CD4-positive, alpha-beta T cell (primary cell): ENCODE measurements at regions not wholly inside any gene's neighbourhood (a gene's known extent, or its start where the extent isn't known, plus 50 kb on each side); places are given as distances from the start of the nearest gene placed in this dataset.

ENCODE experiments used
- ATAC-seq: fragments of 200-7000 bp; cut with Tn5 transposase; one replicate; pipeline ENCODE4 v1.10.0; 2022; ENCODE audit warnings: mild to moderate bottlenecking; ENCODE audit not compliant: poor library complexity
- CTCF ChIA-PET: fragments of 350-600 bp; sonication (Branson Sonifier 250); formaldehyde crosslinking; loops from one replicate; lab custom pipeline; 2021; ENCODE audit warnings: antibody characterized with exemption, inconsistent platforms; lab: Charles Lee
- POLR2A ChIA-PET: fragments of 350-600 bp; sonication (Branson Sonifier 250); formaldehyde crosslinking; loops from one replicate; lab custom pipeline; 2021; ENCODE audit warnings: antibody characterized with exemption, inconsistent platforms; lab: Charles Lee
- DNase-seq, 14 experiments: peaks; one replicate each; pipeline ENCODE4 v3.0.0-alpha.2; 2013 to 2020; ENCODE audit warnings: mixed read lengths in 2 of 14
- H3K27ac ChIP-seq, 2 donors: one replicate each; pipeline versions ENCODE4 v1.5.1 to v1.7.0; 2013; ENCODE audit warnings: low read length in 2 of 2, low read depth in 1 of 2, mild to moderate bottlenecking in 1 of 2
- H3K27me3 ChIP-seq, 2 experiments: 1 replicate in 1 of 2; 2 replicates in 1 of 2; pipeline versions ENCODE4 v1.6.1 to v1.7.0; 2013; ENCODE audit warnings: low read length in 2 of 2, control low read depth in 1 of 2, mild to moderate bottlenecking in 1 of 2, moderate library complexity in 1 of 2; ENCODE audit not compliant: insufficient read depth in 2 of 2, control insufficient read depth in 1 of 2
- H3K36me3 ChIP-seq: one replicate; pipeline ENCODE4 v1.6.1; 2013; ENCODE audit warnings: low read length, control low read depth; ENCODE audit not compliant: insufficient read depth
- H3K4me1 ChIP-seq: one replicate; pipeline ENCODE4 v1.6.1; 2013; ENCODE audit warnings: low read length, control low read depth; ENCODE audit not compliant: insufficient read depth
- H3K4me3 ChIP-seq: one replicate; pipeline ENCODE4 v1.5.1; 2013; ENCODE audit warnings: mild to moderate bottlenecking, low read length, moderate library complexity
- H3K9me3 ChIP-seq, 2 experiments: 1 replicate in 1 of 2; 2 replicates in 1 of 2; pipeline versions ENCODE4 v1.6.1 to v1.7.0; 2013; ENCODE audit warnings: low read length in 2 of 2, mild to moderate bottlenecking in 2 of 2, control low read depth in 1 of 2, moderate library complexity in 1 of 2; ENCODE audit not compliant: control insufficient read depth in 1 of 2, insufficient read depth in 1 of 2
- H3K27ac Mint-ChIP-seq: one replicate; pipeline ENCODE4 v1.8.0; 2020; ENCODE audit warnings: mixed read lengths
- H3K27me3 Mint-ChIP-seq: one replicate; pipeline ENCODE4 v1.8.0; 2021; ENCODE audit warnings: mixed read lengths
- H3K36me3 Mint-ChIP-seq: one replicate; pipeline ENCODE4 v1.8.0; 2021; ENCODE audit warnings: low read depth, mixed read lengths
- H3K4me1 Mint-ChIP-seq: one replicate; pipeline ENCODE4 v1.8.0; 2021; ENCODE audit warnings: low read depth, mixed read lengths
- H3K4me3 Mint-ChIP-seq: one replicate; pipeline ENCODE4 v1.8.0; 2020; ENCODE audit warnings: mild to moderate bottlenecking, mixed read lengths
- H3K9me3 Mint-ChIP-seq: one replicate; pipeline ENCODE4 v1.8.0; 2020; ENCODE audit warnings: mixed read lengths
- CTCF ChIP-seq: fragments of 200-600 bp; IDR thresholded peaks from one replicate; pipeline ENCODE4 v1.8.0; 2022; ENCODE audit warnings: antibody characterized with exemption, mild to moderate bottlenecking
- intact Hi-C, 2 experiments: fragments of 100-400 bp; cut with DNase I in 1 of 2; cut with micrococcal nuclease in 1 of 2; formaldehyde crosslinking; loops; one replicate each; pipeline versions ENCODE4 v1.15.1 to v1.9.0; 2023 to 2025; cut with DNase I, micrococcal nuclease

- no peak overlapping the region for H3K4me3 ChIP-seq
- no peak overlapping the region for H3K27ac Mint-ChIP-seq
- no peak for TF ChIP-seq CTCF
- H3K27ac ChIP-seq = no peak overlapping the region
- intact Hi-C loops = no loop called here
- POLR2A ChIA-PET = no interaction called here
- H3K27me3 Mint-ChIP-seq = peaks cover 62% of the 10 kb centered on the region
- no peaks in the 10 kb centered on the region for H3K4me1 Mint-ChIP-seq
- no peak for ATAC-seq
- no peaks in the 10 kb centered on the region for H3K4me1 ChIP-seq
- H3K9me3 Mint-ChIP-seq = no peaks in the 10 kb centered on the region
- no peaks in the 10 kb centered on the region for H3K9me3 ChIP-seq
- CTCF ChIA-PET = no interaction called here
- H3K36me3 ChIP-seq = no peaks in the 10 kb centered on the region
- no peak overlapping the region for H3K4me3 Mint-ChIP-seq
- no peaks in the 10 kb centered on the region for H3K36me3 Mint-ChIP-seq
- no peak for DNase-seq
- H3K27me3 ChIP-seq = peaks cover 0 to 19% of the 10 kb centered on the region in 2 experiments
These were observed 221.1 kb upstream of the PRSS16 start for GRCh38 chr6:27026361-27026760.

GRCh38 chr6:27031302-27031701 lies 216.2 kb upstream of the PRSS16 start:
- peaks cover 14 to 40% of the 10 kb centered on the region in 2 experiments for H3K27me3 ChIP-seq
- no peak overlapping the region for H3K27ac ChIP-seq
- ATAC-seq = no peak
- ChIA-PET CTCF (no interaction called here), POLR2A (no interaction called here)
- H3K36me3 ChIP-seq = no peaks in the 10 kb centered on the region
- no peak for TF ChIP-seq CTCF
- no peak overlapping the region for H3K4me3 ChIP-seq
- H3K4me1 Mint-ChIP-seq = no peaks in the 10 kb centered on the region
- H3K9me3 Mint-ChIP-seq = no peaks in the 10 kb centered on the region
- intact Hi-C loops = no loop called here
- H3K27me3 Mint-ChIP-seq = peaks cover 64% of the 10 kb centered on the region
- H3K9me3 ChIP-seq = no peaks in the 10 kb centered on the region
- no peak overlapping the region for H3K27ac Mint-ChIP-seq
- no peaks in the 10 kb centered on the region for H3K36me3 Mint-ChIP-seq
- no peak for DNase-seq
- no peak overlapping the region for H3K4me3 Mint-ChIP-seq
- no peaks in the 10 kb centered on the region for H3K4me1 ChIP-seq

- no peak for TF ChIP-seq CTCF
- H3K4me1 ChIP-seq = no peaks in the 10 kb centered on the region
- Mint-ChIP-seq H3K4me3 (no peak overlapping the region), H3K27ac (no peak overlapping the region), H3K36me3 (no peaks in the 10 kb centered on the region), H3K4me1 (no peaks in the 10 kb centered on the region), H3K9me3 (no peaks in the 10 kb centered on the region), H3K27me3 (peaks cover 74% of the 10 kb centered on the region)
- no peaks in the 10 kb centered on the region for H3K9me3 ChIP-seq
- ChIA-PET CTCF (no interaction called here), POLR2A (no interaction called here)
- H3K36me3 ChIP-seq = no peaks in the 10 kb centered on the region
- no peak overlapping the region for H3K27ac ChIP-seq
- DNase-seq = no peak
- H3K4me3 ChIP-seq = no peak overlapping the region
- intact Hi-C loops = no loop called here
- no peak for ATAC-seq
- H3K27me3 ChIP-seq = peaks cover 23 to 48% of the 10 kb centered on the region in 2 experiments
These were observed 209.0 kb upstream of the PRSS16 start for GRCh38 chr6:27038498-27038897.
